GM10266 (cell line): ENCODE measurements at regions not wholly inside any gene's neighbourhood (a gene's known extent, or its start where the extent isn't known, plus 50 kb on each side); places are given as distances from the start of the nearest gene placed in this dataset.

Experiments
- DNase-seq: peaks from one replicate; pipeline ENCODE4 v3.0.0; 2012; ENCODE audit errors: extremely low spot score
- TF ChIP-seq, protein P1 (sequence below): IDR thresholded peaks from 2 replicates; pipeline ENCODE4 v1.5.1; 2012; ENCODE audit warnings: mild to moderate bottlenecking, low read depth; ENCODE audit not compliant: control insufficient read depth, insufficient read depth; ENCODE audit errors: missing control alignments

DNA sequence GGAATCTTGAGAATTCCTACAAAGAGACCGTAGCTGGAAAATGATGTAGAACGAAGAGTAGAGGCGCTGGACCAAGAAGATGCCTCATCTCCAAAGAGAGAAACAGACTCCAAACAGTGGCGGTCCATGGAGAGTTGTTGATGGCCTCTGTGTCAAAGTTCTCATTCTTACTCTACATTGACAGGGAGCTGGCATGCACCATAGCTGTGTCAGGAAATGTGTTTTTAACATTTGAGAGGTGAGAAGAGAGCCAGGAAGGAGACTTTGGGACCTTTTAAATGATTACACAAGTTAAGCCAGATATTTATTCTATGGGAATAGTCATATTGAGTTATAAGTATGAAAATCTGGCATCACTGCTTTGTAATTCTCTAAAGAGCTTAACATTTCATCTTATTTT lies 61.5 kb upstream of the FERD3L start:
- TF ChIP-seq, protein P1, sequence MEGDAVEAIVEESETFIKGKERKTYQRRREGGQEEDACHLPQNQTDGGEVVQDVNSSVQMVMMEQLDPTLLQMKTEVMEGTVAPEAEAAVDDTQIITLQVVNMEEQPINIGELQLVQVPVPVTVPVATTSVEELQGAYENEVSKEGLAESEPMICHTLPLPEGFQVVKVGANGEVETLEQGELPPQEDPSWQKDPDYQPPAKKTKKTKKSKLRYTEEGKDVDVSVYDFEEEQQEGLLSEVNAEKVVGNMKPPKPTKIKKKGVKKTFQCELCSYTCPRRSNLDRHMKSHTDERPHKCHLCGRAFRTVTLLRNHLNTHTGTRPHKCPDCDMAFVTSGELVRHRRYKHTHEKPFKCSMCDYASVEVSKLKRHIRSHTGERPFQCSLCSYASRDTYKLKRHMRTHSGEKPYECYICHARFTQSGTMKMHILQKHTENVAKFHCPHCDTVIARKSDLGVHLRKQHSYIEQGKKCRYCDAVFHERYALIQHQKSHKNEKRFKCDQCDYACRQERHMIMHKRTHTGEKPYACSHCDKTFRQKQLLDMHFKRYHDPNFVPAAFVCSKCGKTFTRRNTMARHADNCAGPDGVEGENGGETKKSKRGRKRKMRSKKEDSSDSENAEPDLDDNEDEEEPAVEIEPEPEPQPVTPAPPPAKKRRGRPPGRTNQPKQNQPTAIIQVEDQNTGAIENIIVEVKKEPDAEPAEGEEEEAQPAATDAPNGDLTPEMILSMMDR, result no peak
- no peak for DNase-seq

DNA sequence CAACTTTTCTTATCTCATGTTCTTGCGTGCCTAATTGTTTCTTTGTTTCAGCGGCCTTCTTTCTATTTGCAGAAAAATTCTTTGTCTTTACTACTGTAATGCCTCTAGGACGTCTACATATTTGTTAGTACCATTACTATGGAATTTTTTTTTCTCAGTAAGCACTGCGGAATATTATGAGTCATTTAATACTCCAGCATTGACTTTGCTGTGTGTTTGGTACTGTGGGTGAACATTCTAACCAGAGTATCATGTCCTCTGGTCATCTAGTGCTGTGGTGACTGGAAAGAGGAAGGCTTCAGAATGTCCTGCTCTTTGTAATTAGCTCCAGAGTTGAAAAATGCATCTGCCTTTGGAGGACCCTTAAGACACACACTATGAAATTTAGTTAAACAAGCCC lies 58.5 kb upstream of the FERD3L start:
- DNase-seq, result no peak
- TF ChIP-seq, protein P1, result no peak

DNA sequence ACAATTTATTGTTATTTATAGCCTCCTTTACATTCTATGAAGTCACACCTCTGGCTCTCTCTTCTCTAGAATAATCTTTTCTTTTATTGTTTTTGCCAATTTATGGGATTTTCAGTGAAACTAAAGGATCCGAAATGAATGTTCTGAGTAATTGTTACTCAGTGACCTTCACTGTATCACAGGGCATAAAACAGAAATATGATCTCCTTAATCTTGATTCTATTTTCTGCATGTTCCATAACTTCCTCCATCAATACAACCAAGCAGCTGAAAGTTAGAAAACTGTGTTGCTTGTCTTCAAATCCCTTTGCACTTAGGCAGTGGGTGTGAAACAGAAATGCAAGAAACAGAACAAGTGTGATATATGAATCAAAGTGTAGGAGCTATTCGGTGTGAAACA lies 57.4 kb upstream of the FERD3L start:
- TF ChIP-seq, protein P1, result no peak
- no peak for DNase-seq
